ENCODE measurements at regions not wholly inside any gene's neighbourhood (a gene's known extent, or its start where the extent isn't known, plus 50 kb on each side); places are given as distances from the start of the nearest gene placed in this dataset.
A peak's percentile ranks its signal among the peaks of the same experiment; 100 is the strongest.

GRCh38 chr12:115411121-115411520 is 727.1 kb upstream of the TBX3 start:
- Histone ChIP-seq H3K27me3 (replicated peaks in 1 of 4; ENCODE audit: control insufficient read depth in 3 of 4, extremely low read depth in 1 of 4, insufficient read depth in 3 of 4, low read length in 3 of 4) (no peaks in the 10 kb centered on the region), H3K79me1 (ENCODE audit: low read depth, low read length) (no peaks in the 10 kb centered on the region), H4K8ac (ENCODE audit: extremely low read depth, insufficient read depth, low read length) (no peak overlapping the region), H3K14ac (ENCODE audit: insufficient read length) (no peak overlapping the region), H2BK20ac (ENCODE audit: low read length) (no peak overlapping the region), H2BK12ac (ENCODE audit: low read depth, low read length) (no peak overlapping the region), H3K56ac (replicated peaks; ENCODE audit: insufficient read length, low read depth, low read length) (no peak overlapping the region), H4K20me1 (replicated peaks in 1 of 2; ENCODE audit: control insufficient read depth in 1 of 2, insufficient read depth in 2 of 2, low read length in 2 of 2) (no peaks in the 10 kb centered on the region), H3K27ac (ENCODE audit: low read depth, low read length) (no peak overlapping the region), H3K23ac (ENCODE audit: insufficient read length) (no peak overlapping the region), H3K4ac (replicated peaks; ENCODE audit: insufficient read length, low read depth, low read length) (no peak overlapping the region), H2AFZ (ENCODE audit: low read length) (peak overlapping the region; percentile 17; the same call in 1 of the 2 replicates), H3K23me2 (ENCODE audit: low read depth, low read length) (peaks cover 2% of the 10 kb centered on the region; the same call in 1 of the 2 replicates), H3K9ac (replicated peaks in 1 of 4; ENCODE audit: extremely low read depth in 1 of 4, low read depth in 3 of 4, low read length in 3 of 4) (no peak overlapping the region), H3K4me1 (replicated peaks in 1 of 4; ENCODE audit: control insufficient read depth in 3 of 4, insufficient read depth in 4 of 4, low read length in 3 of 4) (peaks cover 0 to 10% (median 5%) of the 10 kb centered on the region in 4 experiments; a peak in 4 of 7 replicates), H3K4me3 (ENCODE audit: extremely low read depth in 1 of 4, insufficient read depth in 2 of 4, low read depth in 3 of 4, low read length in 4 of 4) (no peak overlapping the region), H2BK15ac (ENCODE audit: low read length) (no peak overlapping the region), H3K18ac (ENCODE audit: extremely low read depth, low read length) (no peak overlapping the region), H2BK5ac (ENCODE audit: low read depth, low read length) (no peak overlapping the region), H4K5ac (ENCODE audit: insufficient read length, low read depth, low read length) (no peak overlapping the region), H3K4me2 (ENCODE audit: insufficient read depth in 1 of 2, low read depth in 2 of 2, low read length in 2 of 2) (peak overlapping the region in 1 of 2 experiments; percentile 6; a peak in 1 of 4 replicates), H4K91ac (replicated peaks; ENCODE audit: insufficient read length, low read length) (no peak overlapping the region), H2BK120ac (replicated peaks; ENCODE audit: low read depth, low read length) (no peak overlapping the region), H3K36me3 (ENCODE audit: control insufficient read depth in 2 of 4, insufficient read depth in 4 of 4, low read length in 3 of 4) (no peaks in the 10 kb centered on the region), H3K79me2 (ENCODE audit: control insufficient read depth in 1 of 2, insufficient read depth in 2 of 2, low read length in 2 of 2) (no peaks in the 10 kb centered on the region), H2AK5ac (ENCODE audit: low read depth, low read length) (no peak overlapping the region), H3K9me3 (ENCODE audit: insufficient read depth in 2 of 2, low read depth in 1 of 2, low read length in 1 of 2) (no peaks in the 10 kb centered on the region)
- ChIA-PET POLR2A (ENCODE audit: partially characterized antibody) (no interaction called here), CTCF (ENCODE audit: partially characterized antibody) (interaction anchor here (0.9 to 1.1 kb wide), 2 partner anchors 16 to 160 kb away, joined by 3 read pairs; no protein-coding TSS in a partner anchor)
- WGBS, 2 experiments (ENCODE audit: extremely low coverage in 1 of 2, insufficient coverage in 1 of 2, insufficient read length in 1 of 2, insufficient replicate concordance in 2 of 2, low coverage in 1 of 2, low lambda C conversion rate in 2 of 2, missing lambda C conversion rate in 1 of 2) = 53% methylated on average over 7 of the region's 7 CpGs; no CpG with 5 or more reads in 1 of the 2 experiments
- TF ChIP-seq RXRA (IDR thresholded peaks at IDR 0.05; ENCODE audit: insufficient read depth, low read depth, low read length) (no peak), CEBPB (IDR thresholded peaks at IDR 0.05; ENCODE audit: low read depth, low read length) (no peak), CTBP2 (IDR thresholded peaks at IDR 0.05; ENCODE audit: borderline replicate concordance, insufficient read depth, insufficient read length, low read length) (no peak), HDAC2 (IDR thresholded peaks at IDR 0.05; ENCODE audit: borderline replicate concordance in 1 of 2, low read depth in 2 of 2, low read length in 2 of 2) (no peak), KDM4A (IDR thresholded peaks at IDR 0.05; ENCODE audit: low read depth, low read length, severe bottlenecking) (no peak), TEAD4 (IDR thresholded peaks at IDR 0.05; ENCODE audit: low read depth, low read length) (no peak), YY1 (IDR thresholded peaks at IDR 0.05; ENCODE audit: low read depth, low read length) (0 out of 2 replicates have a peak, but pooled peaks have one; percentile 14)
- DNase-seq (ENCODE audit: low read depth in 1 of 2, low spot score in 2 of 2) (no peak), FAIRE-seq (peak; percentile 39)

Measured in H1 (cell line).